ENCODE measurements at regions not wholly inside any gene's neighbourhood (a gene's known extent, or its start where the extent isn't known, plus 50 kb on each side); places are given as distances from the start of the nearest gene placed in this dataset.

DNA sequence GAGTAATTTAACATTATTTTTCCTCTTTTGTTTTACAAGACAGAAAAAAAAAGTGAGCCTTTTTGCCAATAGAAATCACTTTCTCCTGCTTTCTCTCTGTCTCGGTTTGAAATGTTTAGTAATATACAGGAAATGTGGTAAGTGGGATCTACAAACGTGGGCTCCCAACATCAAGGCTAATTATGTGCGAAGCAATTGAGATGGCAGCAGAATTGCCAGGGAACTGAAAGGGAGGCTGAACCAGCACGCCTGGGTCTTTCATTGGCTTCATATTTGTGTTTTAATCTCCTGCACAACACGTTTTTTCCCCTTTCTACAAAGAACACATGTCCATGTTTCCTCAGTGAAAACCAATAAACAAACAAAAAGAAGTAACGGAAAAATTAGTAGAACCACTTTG lies 743.9 kb upstream of the SOX9 start:
- no peak for DNase-seq

DNA sequence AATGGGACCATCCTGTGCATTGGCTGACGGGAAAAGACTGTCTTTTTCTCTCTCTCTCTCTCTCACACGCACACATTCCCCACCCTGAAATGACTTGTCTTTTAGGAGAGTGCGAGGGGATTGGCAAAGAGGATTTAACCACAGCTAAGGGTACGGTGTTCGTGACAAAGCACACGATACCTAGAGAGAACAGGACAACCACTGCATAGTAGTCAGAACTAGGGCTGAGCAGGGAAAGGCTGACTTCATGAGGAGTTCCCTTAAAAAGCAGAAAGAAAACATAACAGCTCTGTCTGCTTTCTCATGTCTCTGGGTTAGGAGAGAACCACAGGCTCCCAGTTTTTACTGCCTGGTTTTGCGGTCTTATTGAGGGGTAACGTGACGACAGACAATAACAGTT lies 742.8 kb upstream of the SOX9 start:
- no peak for DNase-seq

DNA sequence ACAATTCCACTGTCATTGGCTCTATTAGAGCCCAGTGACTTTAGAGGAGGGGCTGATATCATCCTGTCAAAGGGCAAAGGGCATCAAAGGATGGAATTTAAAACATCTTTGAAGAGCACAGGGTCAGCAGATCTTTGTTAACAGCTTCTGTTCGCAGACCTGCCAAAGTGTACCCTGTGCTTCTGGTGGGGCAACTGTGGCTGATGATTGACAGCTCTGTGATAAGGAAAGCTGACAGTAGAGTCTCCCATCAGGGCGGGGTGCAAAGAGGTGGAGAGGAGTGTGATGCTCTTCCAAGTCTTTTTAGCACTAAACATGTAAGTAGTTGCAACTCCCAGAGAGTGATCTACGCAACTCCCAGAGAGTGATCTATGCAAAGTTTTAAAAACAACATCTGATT lies 742.1 kb upstream of the SOX9 start:
- no peak for DNase-seq

DNA sequence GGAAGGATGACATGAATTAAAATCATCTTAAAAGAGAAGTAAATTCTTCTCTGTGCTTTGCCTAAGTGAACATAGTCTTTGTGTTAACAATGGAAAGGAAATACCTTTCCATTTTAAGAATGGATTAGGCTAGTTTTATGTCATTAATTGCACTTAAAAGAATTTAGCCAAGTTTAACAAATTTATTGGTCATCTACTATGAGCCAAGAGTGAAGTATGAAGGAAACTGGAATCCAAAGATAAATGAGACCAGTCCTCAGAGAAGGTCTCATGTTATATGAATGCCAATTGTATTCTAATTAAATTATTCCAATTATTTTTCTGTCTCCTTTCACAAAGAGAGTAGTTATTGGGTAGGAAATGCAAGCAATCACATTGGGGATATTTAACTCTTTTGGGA lies 741.3 kb upstream of the SOX9 start:
- DNase-seq, result no peak

DNA sequence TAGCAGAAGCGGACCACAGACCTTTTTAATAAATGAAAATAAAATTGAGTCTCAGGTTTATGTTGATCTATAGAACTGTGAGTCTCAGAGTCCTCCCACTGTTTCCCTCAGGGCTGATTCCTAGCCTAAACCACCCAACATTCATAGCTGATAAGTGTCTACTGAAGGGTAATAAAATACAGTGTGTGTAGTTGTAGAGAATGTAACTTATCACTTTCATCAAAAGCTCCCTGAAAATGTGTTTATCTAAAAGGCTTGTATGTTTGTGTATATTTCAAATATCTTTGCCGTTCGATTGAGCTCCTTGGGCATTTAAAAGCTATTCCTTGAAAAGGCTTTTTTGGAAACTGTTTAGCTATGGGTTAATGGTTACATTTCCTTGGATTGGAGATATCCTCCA lies 740.3 kb upstream of the SOX9 start:
- DNase-seq, result no peak

DNA sequence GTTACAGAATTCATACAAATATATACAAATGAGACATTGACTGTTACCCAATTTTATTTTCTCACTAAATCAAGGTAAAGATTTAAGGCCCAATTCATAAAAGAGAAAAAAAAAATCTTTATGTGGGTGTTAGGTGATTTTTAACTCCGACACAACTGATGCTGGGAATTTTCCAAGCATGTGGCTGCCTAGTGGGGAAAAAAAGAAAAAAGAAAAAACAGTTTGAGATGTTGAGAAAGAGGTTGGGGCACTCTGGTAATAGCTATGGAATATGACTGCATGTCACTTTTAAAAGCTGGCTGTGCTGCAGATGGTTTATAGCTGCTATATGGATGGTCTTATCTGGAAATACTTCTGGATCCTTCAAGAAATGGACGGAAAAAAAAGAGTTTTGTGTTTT lies 739.9 kb upstream of the SOX9 start:
- no peak for DNase-seq

DNA sequence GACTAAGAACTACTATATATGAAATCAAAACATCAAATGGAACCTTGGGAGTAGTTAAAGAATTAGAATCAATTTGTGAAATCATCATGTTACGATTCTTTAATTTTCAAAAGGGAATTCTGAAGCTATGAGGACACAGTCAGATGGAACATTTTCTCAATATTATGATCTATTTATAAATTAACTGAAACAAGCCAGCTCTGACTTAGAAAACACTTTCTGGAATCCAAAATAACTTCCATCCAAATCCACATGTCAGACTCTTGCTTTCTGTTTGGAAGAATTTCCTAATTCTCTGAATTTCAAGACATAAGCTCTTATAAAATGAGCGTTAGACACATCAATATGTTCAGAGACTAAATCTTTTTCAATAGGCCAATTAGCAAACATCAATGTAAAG lies 737.7 kb upstream of the SOX9 start:
- no peak for DNase-seq

DNA sequence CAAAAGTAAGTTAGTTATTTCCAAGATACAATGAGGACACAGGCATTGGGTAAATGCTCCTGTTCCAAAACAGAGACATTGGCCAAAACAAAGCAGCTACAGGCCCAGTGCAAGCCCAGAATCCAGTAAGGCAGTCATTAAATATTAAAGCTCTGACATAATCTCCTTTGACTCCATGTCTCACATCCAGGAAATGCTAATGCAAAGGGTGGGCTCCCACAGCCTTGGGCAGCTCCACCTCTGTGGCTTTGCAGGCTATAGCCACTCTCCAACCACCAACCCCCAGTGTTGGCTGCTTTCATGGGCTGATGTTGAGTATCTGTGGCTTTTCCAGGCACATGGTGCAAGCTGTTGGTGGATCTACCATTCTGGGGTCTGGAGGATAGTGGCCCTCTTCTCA lies 733.4 kb upstream of the SOX9 start:
- DNase-seq, result no peak

DNA sequence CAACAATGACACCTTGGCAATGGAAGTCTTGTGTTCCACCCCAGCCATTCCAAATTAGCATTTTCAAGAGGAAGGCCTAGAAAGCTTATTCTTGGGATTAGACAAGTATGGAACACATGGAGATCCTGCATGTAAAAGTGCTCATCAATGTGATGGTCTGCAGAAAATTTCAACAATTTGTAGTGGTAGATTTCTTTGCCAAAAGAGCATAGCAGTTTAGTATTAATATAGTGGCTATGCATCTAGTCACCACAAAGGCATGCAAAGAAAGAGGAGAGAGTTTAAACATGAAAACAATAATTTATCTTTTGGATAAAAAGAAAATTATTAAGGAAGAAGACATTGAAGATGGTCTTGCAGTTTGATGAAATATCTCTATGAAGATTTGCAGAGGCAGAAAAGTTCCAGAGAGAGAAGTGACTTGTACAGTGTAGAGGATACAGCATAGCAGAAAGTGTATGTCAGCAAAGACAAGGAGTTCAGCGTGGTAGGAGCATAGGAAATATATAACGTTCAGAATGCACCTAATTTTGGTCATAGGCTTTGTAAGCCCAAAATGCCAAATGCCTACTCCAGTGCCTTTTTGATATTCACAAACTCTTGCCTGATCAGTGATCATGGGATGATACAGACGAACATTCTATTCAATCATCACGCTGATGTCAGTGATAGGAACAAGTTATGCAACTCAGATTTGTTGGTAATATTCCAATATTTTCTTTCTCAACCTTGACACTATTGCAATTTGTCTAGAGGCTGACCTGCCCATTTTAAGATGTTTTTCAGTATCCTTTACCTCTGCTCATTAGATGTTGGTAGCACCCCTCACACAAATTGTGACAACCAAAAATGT lies 727.9 kb upstream of the SOX9 start:
- DNase-seq, result no peak

DNA sequence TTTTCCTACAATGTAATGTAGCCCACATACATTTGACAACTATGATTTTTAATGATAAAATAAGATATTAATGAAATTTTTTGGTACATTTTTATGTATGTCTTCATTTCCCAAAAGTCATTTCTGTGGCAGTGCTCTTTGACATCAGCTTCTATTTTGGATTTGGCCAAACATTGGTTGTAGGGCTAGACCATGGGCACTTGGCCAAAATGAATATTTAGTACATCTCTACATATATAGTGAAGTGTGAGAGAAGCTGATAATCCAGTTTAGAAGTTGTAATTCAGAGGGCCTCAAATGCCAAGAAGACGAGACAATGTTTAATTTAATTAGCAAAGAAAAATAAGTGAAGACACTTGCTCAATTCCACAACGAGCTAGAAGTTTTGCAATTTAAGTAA lies 724.9 kb upstream of the SOX9 start:
- no peak for DNase-seq

DNA sequence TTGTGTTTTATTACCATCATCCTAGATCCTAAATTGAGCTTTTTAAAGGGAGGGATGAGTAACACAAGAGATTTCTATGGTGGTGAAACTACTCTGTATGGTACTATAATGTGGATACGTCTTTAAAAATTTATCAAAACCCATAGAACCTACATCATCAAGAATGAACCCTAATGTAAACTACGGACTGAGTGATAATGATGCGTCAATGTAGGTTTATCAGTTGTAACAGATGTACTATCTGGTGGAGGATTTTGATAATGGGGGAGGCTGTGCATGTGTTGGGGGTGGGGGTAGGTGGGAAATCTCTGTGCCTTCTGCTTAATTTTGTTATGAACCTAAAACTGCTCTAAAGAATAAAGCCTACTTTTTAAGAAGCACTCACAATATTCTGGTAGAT lies 724.1 kb upstream of the SOX9 start:
- DNase-seq, result no peak

DNA sequence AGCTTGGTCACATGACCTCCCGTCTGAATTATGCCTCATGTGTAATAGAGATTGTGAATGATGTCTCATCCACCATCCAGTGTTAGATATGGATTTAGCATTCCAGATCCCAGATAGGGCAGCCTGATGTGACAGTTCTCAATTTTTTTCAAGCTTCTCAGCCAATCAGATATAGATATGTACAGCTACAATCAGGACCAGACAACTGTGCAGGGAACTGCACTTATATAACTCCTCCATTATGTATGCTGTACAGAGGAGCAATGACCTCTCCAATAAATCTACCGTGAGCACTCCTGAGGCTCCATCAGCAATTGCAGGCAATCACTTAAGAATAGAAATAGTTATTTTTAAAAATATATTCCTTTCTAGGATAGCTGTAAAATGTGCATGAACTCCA lies 722.8 kb upstream of the SOX9 start:
- no peak for DNase-seq

DNA sequence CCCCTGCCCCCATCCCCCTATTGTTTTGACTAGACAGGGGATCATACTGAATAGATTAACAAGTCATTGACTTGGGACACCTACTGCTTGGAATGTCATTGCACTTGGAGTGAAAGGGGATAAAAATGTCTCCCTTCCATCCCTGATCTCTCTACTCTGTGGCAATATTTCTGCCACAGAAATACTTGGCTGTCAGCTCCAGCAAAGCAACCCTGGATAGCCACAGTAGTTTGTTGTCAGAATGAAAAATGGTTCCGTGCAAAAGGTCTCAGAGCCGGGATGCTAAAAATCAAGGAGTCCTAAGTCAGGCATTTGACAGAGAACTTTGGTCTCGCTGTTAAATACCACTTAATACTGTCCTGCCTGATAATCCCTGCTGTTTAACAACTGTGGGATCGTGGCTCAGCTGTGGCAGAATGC lies 722.0 kb upstream of the SOX9 start:
- DNase-seq, result no peak

DNA sequence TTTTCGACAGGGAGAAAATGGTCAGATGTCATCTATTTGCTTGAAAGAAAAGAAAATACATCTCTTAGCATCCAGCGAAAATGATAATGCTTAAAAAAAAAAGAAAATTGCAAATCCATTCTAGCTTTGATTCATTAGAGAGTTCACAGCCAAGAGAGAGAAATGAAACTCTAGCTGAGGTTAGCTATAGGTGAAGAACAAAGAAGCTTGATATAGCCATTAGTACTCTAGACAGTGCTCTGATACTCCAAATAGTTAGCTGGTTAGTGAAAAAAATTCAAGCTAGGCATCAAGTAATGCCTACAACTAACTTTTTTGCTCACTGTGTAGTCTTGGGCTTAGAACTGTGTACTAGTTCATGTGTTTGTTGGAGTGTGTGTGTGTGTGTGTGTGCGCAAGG lies 721.6 kb upstream of the SOX9 start:
- no peak for DNase-seq

DNA sequence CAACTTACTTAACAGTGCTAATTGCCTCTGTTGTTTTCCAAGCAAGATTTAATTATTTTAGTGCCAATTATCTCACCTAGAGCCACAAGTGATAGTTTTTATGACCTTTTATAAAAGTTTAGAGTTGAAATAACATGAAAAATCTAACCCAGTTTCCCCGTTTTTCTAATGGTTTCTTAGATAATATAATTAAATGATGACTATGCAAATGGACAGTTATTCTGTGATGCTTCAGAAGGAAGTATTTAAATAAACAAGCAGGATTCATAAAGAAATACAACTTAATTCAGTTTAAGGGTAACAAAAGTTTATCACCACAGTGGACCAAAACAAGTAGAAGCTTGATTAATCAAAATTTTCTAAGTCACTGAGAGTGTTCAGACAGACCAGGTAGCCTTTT lies 721.2 kb upstream of the SOX9 start:
- DNase-seq, result no peak

DNA sequence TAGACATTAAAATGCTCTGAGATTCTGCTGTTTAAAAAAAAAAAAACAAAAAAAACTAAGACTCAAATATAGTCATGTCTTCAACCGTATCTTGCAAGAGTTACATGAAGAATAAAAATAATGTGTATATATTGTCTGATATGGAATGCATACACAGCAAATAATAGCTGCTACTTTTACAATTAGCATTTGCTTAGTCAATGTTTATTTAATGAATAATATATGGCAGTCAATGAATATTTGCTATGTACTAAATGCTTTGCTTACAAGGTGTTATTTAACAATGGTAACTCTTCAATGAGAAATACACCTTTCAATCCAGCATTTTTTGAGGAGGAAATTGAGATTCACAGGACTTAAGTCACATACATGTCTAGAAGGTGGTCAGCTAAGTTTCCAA lies 718.8 kb upstream of the SOX9 start:
- DNase-seq, result no peak

DNA sequence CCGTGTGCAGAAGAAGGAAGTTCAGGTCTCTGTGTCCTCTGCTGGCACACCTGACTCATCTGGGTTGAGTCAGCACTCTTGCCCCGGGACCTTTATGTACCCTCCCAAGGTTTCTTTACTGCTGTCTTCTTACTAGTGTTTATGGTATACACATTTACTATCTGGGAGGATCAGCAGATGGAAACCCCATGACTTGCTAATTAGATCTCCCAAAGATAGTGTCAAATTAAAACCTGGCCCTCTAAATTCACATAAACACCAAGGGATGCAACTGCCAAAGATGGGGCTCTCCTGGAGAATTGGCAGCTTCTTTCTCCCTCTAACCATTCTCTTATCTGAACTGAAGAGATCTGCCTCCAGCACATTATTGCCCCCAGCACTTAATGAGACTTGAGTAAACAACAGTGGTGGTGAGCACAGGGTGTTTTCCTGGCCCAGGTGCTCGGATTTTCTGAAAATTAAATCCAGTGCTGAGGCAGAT lies 718.1 kb upstream of the SOX9 start:
- DNase-seq, result peak; percentile 93

DNA sequence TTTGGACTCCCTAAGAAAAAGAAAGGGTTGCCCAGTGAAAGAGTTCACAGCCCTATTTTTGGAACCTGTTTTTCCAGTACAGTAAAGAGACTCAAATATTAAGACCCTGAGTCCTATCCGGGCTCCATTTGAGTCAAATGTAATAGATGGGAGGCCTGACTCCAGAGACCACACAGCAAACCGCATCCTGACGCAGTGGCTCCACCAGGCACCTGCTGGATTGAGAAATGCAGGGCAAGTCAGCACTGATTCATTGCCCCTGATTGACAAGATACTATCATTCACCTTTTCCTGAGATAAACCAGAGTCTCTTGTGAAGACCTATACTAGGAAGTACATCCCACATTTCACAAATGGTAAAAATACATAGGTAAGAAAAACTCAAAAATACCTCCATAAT lies 715.7 kb upstream of the SOX9 start:
- DNase-seq, result no peak

DNA sequence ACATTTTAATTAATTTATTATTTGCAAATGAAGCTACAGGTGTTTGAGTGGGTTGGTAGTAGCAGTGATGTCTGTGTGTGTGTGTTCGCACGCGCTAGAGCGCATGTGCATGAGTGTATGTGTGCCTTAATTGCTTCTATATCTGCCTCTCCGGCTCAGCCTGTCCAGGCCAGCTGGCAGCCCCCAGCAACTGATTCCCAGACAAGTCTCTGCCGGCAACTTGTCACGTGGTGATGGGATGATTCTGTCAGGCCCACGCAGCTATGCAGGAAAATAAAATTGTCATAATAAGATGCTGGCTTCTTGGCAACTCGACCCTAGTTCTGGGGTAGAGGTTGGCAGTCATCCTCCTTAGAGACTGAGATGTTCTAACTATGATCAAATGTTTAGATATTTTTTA lies 712.8 kb upstream of the SOX9 start:
- DNase-seq, result no peak

DNA sequence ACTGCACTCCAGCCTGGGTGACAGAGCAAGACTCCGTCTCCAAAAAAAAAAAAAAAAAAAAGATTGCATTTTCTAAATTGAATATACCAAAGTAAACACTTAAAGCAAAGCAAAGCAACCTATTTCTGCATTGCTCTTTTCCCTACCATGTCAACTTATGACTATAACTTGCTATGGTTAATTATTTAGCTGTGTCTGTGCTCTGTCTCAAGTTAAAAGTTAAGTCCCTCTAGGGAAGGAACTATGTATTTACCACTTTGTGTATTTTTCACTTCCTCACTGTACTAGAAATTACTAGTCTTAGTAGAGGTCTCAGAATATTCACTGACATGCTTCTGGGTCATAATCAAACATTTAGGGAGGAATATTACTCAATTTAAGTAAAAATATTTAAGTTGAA lies 711.7 kb upstream of the SOX9 start:
- no peak for DNase-seq

DNA sequence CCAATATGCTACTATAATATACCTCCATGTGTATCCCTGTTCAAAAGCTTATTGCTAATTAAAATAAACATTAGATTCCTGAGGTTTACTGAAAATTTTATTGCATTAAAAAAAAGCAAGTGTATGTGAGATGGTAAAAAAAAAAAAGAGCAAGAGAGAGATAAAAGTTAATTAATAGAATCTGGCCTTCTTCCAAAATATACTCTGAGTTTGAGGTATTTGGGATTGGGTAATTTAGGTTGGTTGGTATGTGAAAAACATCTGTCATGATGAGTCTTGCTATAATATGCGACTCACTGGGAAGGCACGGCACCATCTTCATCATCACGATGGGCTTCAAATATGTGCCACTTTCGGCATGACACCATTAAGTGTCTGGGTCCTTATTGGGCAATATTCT lies 711.1 kb upstream of the SOX9 start:
- no peak for DNase-seq

DNA sequence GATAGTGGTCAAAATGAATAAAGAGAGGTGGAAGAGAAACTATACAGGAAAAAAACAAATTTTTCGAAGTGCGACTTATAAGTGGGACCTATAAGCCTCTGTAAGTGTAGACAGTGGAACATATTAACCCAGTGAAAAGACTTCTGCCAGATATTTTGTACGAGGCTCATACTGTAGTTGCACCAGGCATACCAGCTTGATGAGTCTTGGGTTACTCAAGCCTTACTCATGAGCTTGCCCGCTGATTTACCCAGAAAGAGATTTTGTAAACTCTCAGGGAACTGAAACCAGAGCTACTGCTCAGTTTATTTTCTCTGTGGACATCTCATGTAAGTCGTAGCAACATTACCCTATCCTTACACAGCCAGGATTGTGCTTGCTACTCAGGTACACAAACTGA lies 708.0 kb upstream of the SOX9 start:
- no peak for DNase-seq

DNA sequence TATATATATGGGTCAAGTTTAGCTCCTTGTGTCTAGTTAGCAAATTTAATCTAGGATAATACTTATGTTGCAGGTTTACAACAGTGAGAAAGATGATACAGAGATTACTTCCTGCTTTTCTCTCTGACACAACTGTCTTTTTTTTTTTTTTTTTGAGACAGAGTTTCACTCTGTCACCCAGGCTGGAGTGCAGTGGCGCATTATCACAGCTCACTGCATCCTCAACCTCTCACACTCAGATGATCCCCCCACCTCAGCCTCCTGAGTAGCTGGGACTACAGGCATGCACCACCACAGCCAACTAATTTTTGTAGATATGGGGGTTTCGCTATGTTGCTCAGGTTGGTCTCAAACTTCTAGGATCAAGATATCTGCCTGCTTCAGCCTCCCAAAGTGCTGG lies 706.9 kb upstream of the SOX9 start:
- DNase-seq, result no peak

DNA sequence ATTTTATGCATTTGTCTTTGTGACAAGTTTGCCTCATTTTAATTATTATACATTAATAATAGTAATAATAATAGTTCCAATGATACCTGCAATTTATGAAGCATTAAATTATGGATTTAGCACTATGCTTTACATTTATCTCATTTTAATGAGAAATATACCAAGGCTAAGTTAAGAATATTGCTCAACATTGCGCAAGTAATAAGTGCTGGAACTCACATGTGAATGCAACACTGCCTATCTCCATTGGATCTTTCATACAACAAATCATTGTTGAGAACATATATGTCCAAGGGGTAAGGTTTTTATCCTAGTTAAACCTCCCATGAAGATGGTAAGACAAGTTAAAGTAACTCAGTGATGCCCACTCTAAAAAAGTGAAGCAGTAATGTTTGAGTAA lies 703.7 kb upstream of the SOX9 start:
- no peak for DNase-seq

DNA sequence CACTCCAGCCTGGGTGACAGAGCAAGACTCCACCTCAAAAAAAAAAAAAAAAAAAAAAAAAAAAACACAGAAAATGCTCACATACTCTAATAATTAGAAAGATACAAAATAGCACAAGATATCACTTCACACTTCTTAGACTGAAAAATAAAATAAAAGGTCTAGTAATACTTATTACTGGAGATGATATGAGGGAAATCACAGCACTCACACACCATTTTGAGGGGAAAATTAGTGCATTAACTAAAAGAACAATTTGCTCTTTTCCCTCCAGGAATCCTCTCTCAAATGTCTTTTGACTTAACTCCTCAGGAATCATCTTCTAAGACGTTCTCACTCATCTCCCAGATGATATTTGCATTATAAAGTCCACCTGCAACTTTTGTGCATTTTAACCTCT lies 697.9 kb upstream of the SOX9 start:
- DNase-seq, result no peak
